IMR-90 (cell line): ENCODE measurements at regions not wholly inside any gene's neighbourhood (a gene's known extent, or its start where the extent isn't known, plus 50 kb on each side); places are given as distances from the start of the nearest gene placed in this dataset.

Experiments used
- ATAC-seq: fragments of 200-7000 bp; cut with Tn5 transposase; 2 replicates; pipeline ENCODE4 v1.9.1; 2020; ENCODE audit warnings: low read depth, mild to moderate bottlenecking, moderate library complexity
- BruUV-seq: library from RNA; stranded (reverse); fragments of 400-500 nt; replicated peaks from 2 replicates; lab custom pipeline; 2021; lab: Mats Ljungman, UMichigan
- CTCF ChIA-PET: fragments of 300-600 bp; formaldehyde crosslinking; extraction: SDS; loops from one replicate; lab custom pipeline; 2021; ENCODE audit warnings: antibody characterized with exemption; lab: Yijun Ruan, JAX
- POLR2A ChIA-PET: fragments of 300-600 bp; sonication (Branson Sonifier 250); formaldehyde crosslinking; loops from one replicate; lab custom pipeline; 2022; ENCODE audit warnings: antibody characterized with exemption; ENCODE audit not compliant: unreplicated experiment; lab: Charles Lee
- DNase-seq: peaks from one replicate; pipeline ENCODE4 v3.0.0; 2013
- H2AFZ ChIP-seq: replicated peaks from 2 replicates; pipeline ENCODE3; 2013; ENCODE audit warnings: low read length, mild to moderate bottlenecking; ENCODE audit not compliant: poor library complexity
- H2AK5ac ChIP-seq: 2 replicates; pipeline ENCODE4 v1.6.1; 2013; ENCODE audit warnings: low read depth, low read length, inconsistent platforms
- H2AK9ac ChIP-seq: replicated peaks from 2 replicates; pipeline ENCODE3; 2013; ENCODE audit warnings: mild to moderate bottlenecking, low read depth, low read length, moderate library complexity; ENCODE audit not compliant: poor library complexity
- H2BK120ac ChIP-seq: 2 replicates; pipeline ENCODE4 v1.6.1; 2013; ENCODE audit warnings: low read depth, low read length, inconsistent platforms
- H2BK15ac ChIP-seq: 3 replicates; pipeline ENCODE4 v1.6.1; 2013; ENCODE audit warnings: low read depth, low read length, inconsistent platforms
- H2BK20ac ChIP-seq: 2 replicates; pipeline ENCODE4 v1.6.1; 2013; ENCODE audit warnings: low read depth, mild to moderate bottlenecking, inconsistent platforms, low read length, moderate library complexity
- H2BK5ac ChIP-seq: 2 replicates; pipeline ENCODE4 v1.6.1; 2013; ENCODE audit warnings: mild to moderate bottlenecking, low read depth, low read length, inconsistent platforms; ENCODE audit not compliant: poor library complexity, severe bottlenecking
- H3K14ac ChIP-seq: replicated peaks from 2 replicates; pipeline ENCODE4 v1.6.1; 2013; ENCODE audit warnings: low read depth, low read length, inconsistent platforms
- H3K18ac ChIP-seq: 2 replicates; pipeline ENCODE4 v1.6.1; 2013; ENCODE audit warnings: low read depth, low read length, control low read depth
- H3K23ac ChIP-seq: 2 replicates; pipeline ENCODE4 v1.6.1; 2013; ENCODE audit warnings: low read depth, low read length, inconsistent platforms
- H3K27ac ChIP-seq: 2 replicates; pipeline ENCODE4 v1.5.1; 2013; ENCODE audit warnings: mild to moderate bottlenecking, control low read depth, low read length; ENCODE audit not compliant: insufficient read depth
- H3K27me3 ChIP-seq: 2 replicates; pipeline ENCODE4 v1.6.1; 2013; ENCODE audit warnings: low read length; ENCODE audit not compliant: control insufficient read depth, insufficient read depth
- H3K36me3 ChIP-seq: 2 replicates; pipeline ENCODE4 v1.6.1; 2013; ENCODE audit warnings: low read length, mixed read lengths; ENCODE audit not compliant: control insufficient read depth, insufficient read depth
- H3K4ac ChIP-seq: 2 replicates; pipeline ENCODE4 v1.6.1; 2013; ENCODE audit warnings: low read depth, low read length, inconsistent platforms
- H3K4me1 ChIP-seq: 2 replicates; pipeline ENCODE4 v1.6.1; 2013; ENCODE audit warnings: low read length, mixed read lengths; ENCODE audit not compliant: control insufficient read depth, insufficient read depth
- H3K4me2 ChIP-seq: 2 replicates; pipeline ENCODE4 v1.6.1; 2013; ENCODE audit warnings: low read depth, mild to moderate bottlenecking, control low read depth, low read length, moderate library complexity
- H3K4me3 ChIP-seq: 2 replicates; pipeline ENCODE4 v1.5.1; 2013; ENCODE audit warnings: low read depth, mild to moderate bottlenecking, control low read depth, low read length, moderate library complexity; ENCODE audit not compliant: insufficient read depth
- H3K56ac ChIP-seq: 2 replicates; pipeline ENCODE4 v1.6.1; 2013; ENCODE audit warnings: low read length, inconsistent platforms; ENCODE audit not compliant: insufficient read depth; ENCODE audit errors: extremely low read depth
- H3K79me1 ChIP-seq, 2 experiments: 2 replicates each; pipeline ENCODE4 v1.6.1; 2013; ENCODE audit warnings: low read length in 2 of 2, inconsistent platforms in 1 of 2, low read depth in 1 of 2
- H3K9ac ChIP-seq: 2 replicates; pipeline ENCODE4 v1.6.1; 2013; ENCODE audit warnings: low read depth, low read length, control low read depth
- H3K9me1 ChIP-seq: 2 replicates; pipeline ENCODE4 v1.6.1; 2013; ENCODE audit warnings: low read length, inconsistent platforms; ENCODE audit not compliant: insufficient read depth
- H3K9me3 ChIP-seq: 2 replicates; pipeline ENCODE4 v1.6.1; 2013; ENCODE audit warnings: low read length; ENCODE audit not compliant: control insufficient read depth, insufficient read depth
- H4K20me1 ChIP-seq: 2 replicates; pipeline ENCODE4 v1.6.1; 2013; ENCODE audit warnings: low read length, inconsistent platforms; ENCODE audit not compliant: insufficient read depth
- H4K5ac ChIP-seq: 2 replicates; pipeline ENCODE4 v1.6.1; 2013; ENCODE audit warnings: mild to moderate bottlenecking, low read depth, low read length, control low read depth
- H4K8ac ChIP-seq, 2 experiments: 2 replicates each; pipeline ENCODE4 v1.6.1; 2013; ENCODE audit warnings: low read depth in 2 of 2, low read length in 2 of 2, control low read depth in 1 of 2, inconsistent platforms in 1 of 2
- H4K91ac ChIP-seq: 2 replicates; pipeline ENCODE4 v1.6.1; 2013; ENCODE audit warnings: low read depth, low read length, inconsistent platforms; ENCODE audit not compliant: insufficient read depth
- FOS ChIP-seq: fragments of 150-350 bp; IDR thresholded peaks from 2 replicates; pipeline ENCODE4 v1.6.1; 2016; ENCODE audit warnings: low read depth, low read length
- MAFK ChIP-seq: IDR thresholded peaks from 2 replicates; pipeline ENCODE4 v1.6.1; 2012; ENCODE audit warnings: low read depth, low read length, improper control_type of control experiment
- RCOR1 ChIP-seq: IDR thresholded peaks from 2 replicates; pipeline ENCODE4 v1.6.1; 2012; ENCODE audit warnings: mild to moderate bottlenecking, low read length, improper control_type of control experiment; ENCODE audit not compliant: insufficient replicate concordance
- WGBS, 2 experiments: methylation state at CpG; one replicate each; pipeline versions ENCODE4 v1.1.5 to v1.1.7; 2013; ENCODE audit warnings: missing lambda C conversion rate in 2 of 2; ENCODE audit not compliant: insufficient read length in 1 of 2; ENCODE audit errors: extremely low coverage in 2 of 2; 5-methylcytosine and 5-hydroxymethylcytosine counted together
- dilution Hi-C: fragments of 300-500 bp; cut with HindIII; formaldehyde crosslinking; loops from one replicate; pipeline ENCODE4 v1.14.3; 2018; ENCODE audit warnings: low sequenced_read_pairs; ENCODE audit not compliant: unreplicated experiment
- in situ Hi-C: fragments of 300-500 bp; cut with MboI; formaldehyde crosslinking; loops from 3 replicates; pipeline ENCODE4 v1.14.3; 2019; ENCODE audit warnings: low sequenced_read_pairs, inconsistent platforms, mixed read lengths
- intact Hi-C: fragments of 100-400 bp; cut with micrococcal nuclease; formaldehyde crosslinking; loops from 2 replicates; pipeline ENCODE4 v1.10.0; 2022
- TF ChIP-seq, protein P1 (sequence below): fragments of 150-350 bp; IDR thresholded peaks from 2 replicates; pipeline ENCODE4 v1.6.1; 2017; ENCODE audit warnings: mild to moderate bottlenecking, antibody characterized with exemption, low read length, low read depth

DNA sequence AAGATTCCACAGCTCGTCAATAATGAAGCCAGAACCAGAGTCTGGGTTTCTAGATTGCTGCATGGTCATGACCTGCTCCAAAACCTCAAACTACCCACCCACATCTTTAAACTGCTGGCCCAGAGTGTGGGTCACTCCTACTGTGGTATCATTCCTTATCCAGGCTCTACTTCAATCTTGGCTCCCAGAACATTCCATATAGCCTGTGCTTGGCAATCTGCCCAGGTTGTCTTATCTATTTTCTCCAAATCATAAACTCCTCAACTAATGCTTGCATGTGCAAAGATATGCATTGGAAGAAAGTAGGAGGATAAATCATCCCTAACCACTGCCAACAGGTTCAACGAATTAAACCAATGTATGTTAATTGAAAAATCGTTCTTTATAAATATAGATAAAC, 169.7 kb downstream of the ANXA2 start:
- Histone ChIP-seq H2AFZ (no peak overlapping the region), H2BK120ac (no peak overlapping the region), H3K27ac (no peak overlapping the region), H2AK5ac (no peak overlapping the region), H4K91ac (no peak overlapping the region), H3K79me1 (no peaks in the 10 kb centered on the region), H3K9me1 (no peaks in the 10 kb centered on the region), H2BK5ac (no peak overlapping the region), H3K36me3 (no peaks in the 10 kb centered on the region), H3K14ac (no peak overlapping the region), H2AK9ac (peak overlapping the region; percentile 8), H3K4me3 (no peak overlapping the region), H3K56ac (no peak overlapping the region), H2BK20ac (no peak overlapping the region), H3K23ac (no peak overlapping the region), H2BK15ac (no peak overlapping the region), H3K27me3 (peaks cover 11% of the 10 kb centered on the region), H3K4ac (no peak overlapping the region), H3K4me2 (no peak overlapping the region), H3K9ac (no peak overlapping the region), H4K5ac (no peak overlapping the region), H4K8ac (no peak overlapping the region), H3K9me3 (no peaks in the 10 kb centered on the region), H4K20me1 (no peaks in the 10 kb centered on the region), H3K18ac (no peak overlapping the region), H3K4me1 (no peaks in the 10 kb centered on the region)
- in situ Hi-C loops (no loop called here), intact Hi-C loops (no loop called here), dilution Hi-C loops (no loop called here)
- DNase-seq (no peak), ATAC-seq (no peak)
- TF ChIP-seq RCOR1 (no peak), FOS (no peak), MAFK (no peak)
- TF ChIP-seq, protein P1, sequence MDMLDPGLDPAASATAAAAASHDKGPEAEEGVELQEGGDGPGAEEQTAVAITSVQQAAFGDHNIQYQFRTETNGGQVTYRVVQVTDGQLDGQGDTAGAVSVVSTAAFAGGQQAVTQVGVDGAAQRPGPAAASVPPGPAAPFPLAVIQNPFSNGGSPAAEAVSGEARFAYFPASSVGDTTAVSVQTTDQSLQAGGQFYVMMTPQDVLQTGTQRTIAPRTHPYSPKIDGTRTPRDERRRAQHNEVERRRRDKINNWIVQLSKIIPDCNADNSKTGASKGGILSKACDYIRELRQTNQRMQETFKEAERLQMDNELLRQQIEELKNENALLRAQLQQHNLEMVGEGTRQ = no peak
- BruUV-seq = no TSS peak
- 17% methylated on average over 1 of the region's 3 CpGs; no CpG with 5 or more reads in 1 of the 2 experiments for WGBS, 2 experiments
- CTCF ChIA-PET = no interaction called here
- POLR2A ChIA-PET = no interaction called here
